GM10266 (cell line): ENCODE measurements at regions not wholly inside any gene's neighbourhood (a gene's known extent, or its start where the extent isn't known, plus 50 kb on each side); places are given as distances from the start of the nearest gene placed in this dataset.
"Not testable (repeated sequence)": the region's sequence is repeated elsewhere in the genome, so short reads cannot be mapped to it uniquely, and the experiment has no call there.

Source experiments
- DNase-seq: peaks from one replicate; pipeline ENCODE4 v3.0.0; 2012; ENCODE audit errors: extremely low spot score
- CTCF ChIP-seq: IDR thresholded peaks from 2 replicates; pipeline ENCODE4 v1.5.1; 2012; ENCODE audit warnings: mild to moderate bottlenecking, low read depth; ENCODE audit not compliant: control insufficient read depth, insufficient read depth; ENCODE audit errors: missing control alignments

- no peak for TF ChIP-seq CTCF
- DNase-seq = no peak
Measured at GRCh38 chrY:8814143-8814542, 523.1 kb upstream of the TSPY4 start.

- TF ChIP-seq CTCF = no peak
- no peak for DNase-seq
Measured at GRCh38 chrY:8815616-8816015, 521.6 kb upstream of the TSPY4 start.

GRCh38 chrY:8820032-8820431 lies 517.2 kb upstream of the TSPY4 start:
- no peak for DNase-seq
- TF ChIP-seq CTCF = no peak

- no peak for DNase-seq
- TF ChIP-seq CTCF = no peak
Measured at GRCh38 chrY:8821106-8821505, 516.2 kb upstream of the TSPY4 start.

- DNase-seq = no peak
- no peak for TF ChIP-seq CTCF
Measured at GRCh38 chrY:8852278-8852677, 485.0 kb upstream of the TSPY4 start.

- no peak for DNase-seq
- TF ChIP-seq CTCF = no peak
Measured at GRCh38 chrY:8888371-8888770, 448.9 kb upstream of the TSPY4 start.

GRCh38 chrY:8897876-8898275 lies 439.4 kb upstream of the TSPY4 start:
- no peak for TF ChIP-seq CTCF
- DNase-seq = no peak

GRCh38 chrY:8905141-8905540 lies 432.1 kb upstream of the TSPY4 start:
- no peak for DNase-seq
- no peak for TF ChIP-seq CTCF

- DNase-seq = not testable (repeated sequence)
Measured at GRCh38 chrY:8922576-8922975, 414.7 kb upstream of the TSPY4 start.
